Breast epithelium (tissue), 3 donors: ENCODE measurements at regions not wholly inside any gene's neighbourhood (a gene's known extent, or its start where the extent isn't known, plus 50 kb on each side); places are given as distances from the start of the nearest gene placed in this dataset.

Experiments used
- CTCF ChIP-seq, 3 donors: fragments of 450-650 bp; IDR thresholded peaks; one replicate each; pipeline ENCODE4 v1.5.1; 2016 to 2017; ENCODE audit warnings: antibody characterized with exemption in 3 of 3, mild to moderate bottlenecking in 3 of 3, moderate library complexity in 3 of 3
- POLR2A ChIP-seq: fragments of 450-650 bp; IDR thresholded peaks from one replicate; pipeline ENCODE4 v1.6.1; 2016; ENCODE audit warnings: antibody characterized with exemption, mild to moderate bottlenecking, moderate library complexity
- POLR2AphosphoS5 ChIP-seq, 3 donors: sonication (generic); formaldehyde crosslinking; IDR thresholded peaks; one replicate each; pipeline ENCODE4 v1.6.1; 2017; ENCODE audit warnings: antibody characterized with exemption in 3 of 3

GRCh38 chr16:48949636-48950035 lies 332.0 kb downstream of the CBLN1 start:
- TF ChIP-seq CTCF (IDR thresholded peaks at IDR 0.05) (no peak), POLR2AphosphoS5 (IDR thresholded peaks at IDR 0.05) (no peak), POLR2A (no peak)
